SIG-M5 treated with dmso at 0.1 percent for 504 hours (cell line): ENCODE measurements at regions not wholly inside any gene's neighbourhood (a gene's known extent, or its start where the extent isn't known, plus 50 kb on each side); places are given as distances from the start of the nearest gene placed in this dataset.

Experiments used
- DNase-seq: peaks from one replicate; lab custom pipeline; 2025; ENCODE audit not compliant: unreplicated experiment; lab: John Stamatoyannopoulos, UW

GRCh38 chr1:14098294-14098913 lies 398.4 kb downstream of the PRDM2 start:
- no peak for DNase-seq

GRCh38 chr1:14100444-14100843 lies 400.5 kb downstream of the PRDM2 start:
- DNase-seq: no peak

GRCh38 chr1:14100919-14101318 lies 400.9 kb downstream of the PRDM2 start:
- no peak for DNase-seq

- no peak for DNase-seq
These were observed 402.2 kb downstream of the PRDM2 start for GRCh38 chr1:14102180-14102579.

- DNase-seq: no peak
These were observed 404.0 kb downstream of the PRDM2 start for GRCh38 chr1:14103878-14104430.

DNA sequence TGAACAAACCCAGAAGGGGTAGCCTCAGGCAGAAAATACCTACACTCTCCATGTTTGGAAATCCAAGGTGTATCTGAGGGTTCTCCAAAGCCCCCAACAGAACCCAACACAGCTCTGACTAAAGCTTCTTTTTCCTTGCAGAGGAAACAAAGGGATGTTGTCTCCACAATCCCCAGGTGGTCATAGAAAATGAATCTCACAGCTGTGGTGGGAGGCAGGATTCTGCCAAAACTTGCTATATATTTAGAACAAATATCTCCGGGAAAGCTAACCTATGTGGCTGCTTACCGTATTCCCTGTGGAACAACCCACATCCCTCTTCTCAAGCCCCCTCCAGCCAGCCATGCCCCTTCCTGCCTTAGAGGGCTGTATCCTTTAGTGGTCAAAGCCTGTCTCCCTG lies 406.1 kb downstream of the PRDM2 start:
- no peak for DNase-seq

DNA sequence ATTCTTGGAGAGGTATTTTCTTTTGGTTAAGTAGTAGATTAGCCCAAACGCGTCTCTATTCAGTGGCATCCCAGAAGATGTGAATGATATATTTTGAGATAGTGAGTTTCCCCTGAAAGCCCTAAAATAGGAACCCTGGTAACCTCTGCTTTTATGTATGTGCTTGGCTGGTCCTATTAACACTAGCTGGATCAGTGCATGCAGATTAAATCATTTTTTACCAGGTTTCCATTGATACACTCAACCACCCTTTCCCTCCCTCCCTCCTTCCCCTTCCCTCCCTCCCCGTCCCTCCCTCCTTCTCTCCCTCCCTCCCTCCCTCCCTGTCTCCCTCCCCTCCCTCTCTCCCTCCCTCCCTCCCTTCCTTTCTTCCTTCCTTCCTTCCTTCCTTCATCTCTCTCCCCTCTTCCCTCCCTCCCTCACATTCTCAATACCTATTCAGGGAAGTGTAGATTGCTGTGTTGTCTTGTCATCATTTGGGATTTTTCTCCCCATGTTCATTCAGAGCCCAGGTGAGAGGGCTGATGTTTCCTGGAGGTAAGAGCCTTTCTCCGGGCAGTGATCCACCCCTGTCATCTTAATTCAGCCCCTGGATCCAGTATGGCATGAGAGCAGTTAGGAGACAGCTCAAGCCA lies 406.8 kb downstream of the PRDM2 start:
- DNase-seq: no peak

DNA sequence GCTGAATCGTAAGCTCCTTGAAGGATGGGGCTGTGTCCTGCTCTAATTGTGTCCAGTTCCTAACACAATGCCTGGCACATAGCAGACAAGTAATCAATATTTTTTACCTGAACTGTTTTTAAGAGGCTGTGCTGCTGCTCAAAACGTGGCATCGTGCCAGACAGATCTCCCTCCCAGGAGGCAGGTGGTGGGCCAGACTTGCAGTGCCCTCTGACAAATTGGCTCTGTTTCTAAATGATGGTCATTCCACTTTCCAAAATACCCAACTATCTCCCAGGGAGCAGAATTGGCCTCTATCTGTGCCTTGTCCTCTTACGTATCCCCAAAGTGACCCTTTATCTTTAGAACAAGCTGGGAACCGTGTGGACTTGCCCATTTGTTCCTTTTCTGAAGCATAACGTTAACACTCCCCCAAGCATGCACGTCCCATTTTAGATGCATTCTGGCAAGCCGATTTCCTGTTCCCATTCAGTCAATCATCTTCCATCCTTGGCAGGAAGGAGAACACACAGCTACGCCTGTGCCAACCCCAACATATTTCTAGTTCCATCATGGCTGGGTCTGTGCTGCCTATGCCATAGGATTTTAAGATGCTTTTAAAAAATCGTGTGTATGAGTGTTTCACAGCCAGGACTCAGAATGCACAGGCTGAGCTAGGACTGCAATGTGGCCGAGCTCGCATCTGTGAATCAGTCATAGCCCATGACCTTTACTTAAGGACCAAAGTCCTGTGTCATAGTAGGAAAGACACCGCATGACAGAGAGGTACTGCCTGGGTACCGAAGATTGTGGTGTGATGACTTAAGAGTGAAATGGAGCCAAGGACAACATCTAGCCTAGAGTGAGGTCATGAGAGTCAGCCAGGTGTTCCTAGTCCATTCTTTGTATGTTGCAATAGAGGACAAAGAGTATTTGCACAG lies 408.6 kb downstream of the PRDM2 start:
- DNase-seq: no peak

- DNase-seq: no peak
These were observed 409.3 kb downstream of the PRDM2 start for GRCh38 chr1:14109276-14109635.

- no peak for DNase-seq
These were observed 410.1 kb downstream of the PRDM2 start for GRCh38 chr1:14110040-14110439.

DNA sequence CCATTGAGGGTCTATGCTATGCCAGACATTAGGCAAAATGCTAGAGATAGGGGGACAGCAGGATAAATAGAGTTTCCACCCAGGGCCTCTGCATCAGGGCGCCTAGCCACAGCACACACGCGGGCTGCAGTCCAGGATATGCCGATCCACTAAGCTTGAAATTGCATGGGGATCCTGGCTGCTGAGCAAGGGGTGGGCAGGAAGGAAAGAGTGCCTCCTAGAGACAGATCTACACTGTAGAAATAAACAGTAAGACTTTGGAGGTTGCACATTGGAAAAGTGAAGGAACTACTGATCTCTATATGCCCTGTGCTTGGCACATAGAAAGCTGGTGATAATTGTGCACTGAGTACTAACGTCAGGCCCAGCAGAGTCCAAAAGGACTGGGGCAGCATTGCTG lies 411.1 kb downstream of the PRDM2 start:
- no peak for DNase-seq

GRCh38 chr1:14112613-14113012 lies 412.6 kb downstream of the PRDM2 start:
- DNase-seq: no peak

GRCh38 chr1:14113271-14113670 lies 413.3 kb downstream of the PRDM2 start:
- DNase-seq: no peak

- no peak for DNase-seq
These were observed 414.0 kb downstream of the PRDM2 start for GRCh38 chr1:14113841-14114567.

- no peak for DNase-seq
These were observed 416.0 kb downstream of the PRDM2 start for GRCh38 chr1:14115976-14116375.

DNA sequence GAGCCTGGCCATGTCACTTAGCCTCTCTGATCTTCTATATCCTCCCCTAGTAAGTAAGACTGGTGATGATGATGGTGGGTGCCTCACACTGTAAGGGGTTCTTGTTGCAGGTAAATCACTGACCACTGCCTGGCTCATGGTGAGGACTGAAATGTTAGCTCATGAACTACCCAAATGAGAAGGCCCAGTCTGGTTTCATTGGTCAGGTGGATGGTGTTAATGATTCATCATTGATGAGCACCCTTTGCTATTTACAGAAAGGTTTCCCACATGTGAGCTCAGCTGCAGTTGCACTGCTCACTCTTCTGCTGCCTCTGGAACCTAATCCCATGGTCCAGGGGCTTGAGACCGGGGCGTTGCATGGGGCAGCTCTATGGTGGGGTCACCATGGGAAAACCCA lies 417.7 kb downstream of the PRDM2 start:
- DNase-seq: no peak

- DNase-seq: no peak
These were observed 418.9 kb downstream of the PRDM2 start for GRCh38 chr1:14118691-14119485.

DNA sequence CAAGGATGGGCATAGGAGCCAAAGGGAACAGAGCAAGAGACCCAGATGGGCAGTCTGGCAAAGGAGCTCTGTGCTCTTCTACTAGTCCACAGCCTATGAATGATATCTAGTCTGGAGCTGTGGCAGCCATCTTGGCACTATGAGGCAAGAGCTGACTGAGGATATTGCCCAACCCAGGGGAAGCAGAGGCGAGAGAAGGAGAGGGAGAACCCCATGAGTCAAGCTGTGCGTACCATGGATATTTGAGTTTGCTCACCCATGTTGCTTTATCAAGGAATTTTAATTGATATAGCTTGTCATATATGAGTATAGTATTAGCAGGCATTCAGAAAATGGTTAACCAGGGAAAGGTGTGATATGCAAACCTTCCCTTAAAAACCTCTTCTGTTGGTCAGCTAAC lies 420.9 kb downstream of the PRDM2 start:
- DNase-seq: no peak

GRCh38 chr1:14128096-14128495 lies 428.1 kb downstream of the PRDM2 start:
- no peak for DNase-seq

DNA sequence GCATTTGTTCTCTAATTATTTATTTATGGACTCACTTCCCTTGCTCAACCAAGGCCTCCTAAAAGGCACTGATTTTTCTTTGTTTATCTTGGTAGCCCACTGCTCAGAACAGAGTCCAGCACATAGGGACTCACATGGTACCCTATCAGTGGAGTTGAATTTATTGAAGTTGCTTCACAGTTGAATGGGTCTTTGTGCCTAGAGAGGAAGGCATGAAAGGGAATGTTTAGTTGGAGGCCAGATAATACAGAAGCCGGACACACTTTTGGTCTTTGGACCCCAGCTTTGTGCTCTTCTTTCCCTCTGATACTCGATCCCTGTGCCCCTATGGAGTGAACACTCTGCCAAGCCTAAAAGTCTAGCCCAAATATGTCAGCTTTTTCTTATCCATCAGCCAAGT lies 429.0 kb downstream of the PRDM2 start:
- no peak for DNase-seq
